Natural killer cell (primary cell): ENCODE measurements at regions not wholly inside any gene's neighbourhood (a gene's known extent, or its start where the extent isn't known, plus 50 kb on each side); places are given as distances from the start of the nearest gene placed in this dataset.

Source experiments
- ATAC-seq, 3 donors: fragments of 150-1000 bp in 2 of 3; fragments of 200-7000 bp in 1 of 3; cut with Tn5 transposase; 1 replicate in 1 of 3; 2 replicates in 2 of 3; pipeline ENCODE4 v1.10.0; 2021; ENCODE audit warnings: mild to moderate bottlenecking in 2 of 3, moderate library complexity in 2 of 3
- DNase-seq, 2 donors: peaks; one replicate each; pipeline versions ENCODE4 v3.0.0 to v3.0.0-alpha.2; 2013 to 2021; ENCODE audit warnings: mixed read lengths in 1 of 2
- H3K27ac ChIP-seq: one replicate; pipeline ENCODE4 v1.5.1; 2013; ENCODE audit warnings: mild to moderate bottlenecking, low read length
- H3K27me3 ChIP-seq: one replicate; pipeline ENCODE4 v1.6.1; 2013; ENCODE audit warnings: low read length; ENCODE audit not compliant: control insufficient read depth, insufficient read depth
- H3K36me3 ChIP-seq: one replicate; pipeline ENCODE4 v1.6.1; 2013; ENCODE audit warnings: low read length; ENCODE audit not compliant: control insufficient read depth, insufficient read depth
- H3K4me1 ChIP-seq: one replicate; pipeline ENCODE4 v1.6.1; 2013; ENCODE audit warnings: low read length; ENCODE audit not compliant: control insufficient read depth, insufficient read depth
- H3K4me3 ChIP-seq: one replicate; pipeline ENCODE4 v1.5.1; 2013; ENCODE audit warnings: low read length
- H3K9me3 ChIP-seq: one replicate; pipeline ENCODE4 v1.6.1; 2013; ENCODE audit warnings: low read length; ENCODE audit not compliant: control insufficient read depth, insufficient read depth
- H3K27ac Mint-ChIP-seq, 2 donors: one replicate each; pipeline ENCODE4 v1.8.0; 2022; ENCODE audit warnings: mild to moderate bottlenecking in 2 of 2, mixed read lengths in 2 of 2, moderate library complexity in 1 of 2
- H3K27me3 Mint-ChIP-seq, 2 donors: one replicate each; pipeline ENCODE4 v1.8.0; 2022; ENCODE audit warnings: low read depth in 2 of 2, mixed read lengths in 2 of 2
- H3K36me3 Mint-ChIP-seq: one replicate; pipeline ENCODE4 v1.8.0; 2022; ENCODE audit warnings: mixed read lengths
- H3K4me1 Mint-ChIP-seq, 2 donors: one replicate each; pipeline ENCODE4 v1.8.0; 2022; ENCODE audit warnings: mixed read lengths in 2 of 2
- H3K4me3 Mint-ChIP-seq: one replicate; pipeline ENCODE4 v1.8.0; 2022; ENCODE audit warnings: mild to moderate bottlenecking, moderate library complexity, mixed read lengths
- H3K9me3 Mint-ChIP-seq, 2 donors: one replicate each; pipeline ENCODE4 v1.8.0; 2022; ENCODE audit warnings: mixed read lengths in 2 of 2
- CTCF ChIP-seq: fragments of 200-600 bp; IDR thresholded peaks from one replicate; pipeline ENCODE4 v1.8.0; 2022; ENCODE audit warnings: antibody characterized with exemption
- WGBS: methylation state at CpG from one replicate; pipeline ENCODE4 v1.1.7; 2013; ENCODE audit warnings: missing lambda C conversion rate; ENCODE audit not compliant: insufficient coverage; 5-methylcytosine and 5-hydroxymethylcytosine counted together
- intact Hi-C: fragments of 100-400 bp; cut with micrococcal nuclease; formaldehyde crosslinking; loops from one replicate; pipeline ENCODE4 v1.14.2; 2022

GRCh38 chr1:30539884-30540283 is 183.5 kb downstream of the MATN1 start:
- Mint-ChIP-seq H3K9me3 (no peaks in the 10 kb centered on the region), H3K36me3 (no peaks in the 10 kb centered on the region), H3K27ac (no peak overlapping the region), H3K4me1 (no peaks in the 10 kb centered on the region), H3K27me3 (no peaks in the 10 kb centered on the region), H3K4me3 (no peak overlapping the region)
- Histone ChIP-seq H3K4me1 (no peaks in the 10 kb centered on the region), H3K27me3 (no peaks in the 10 kb centered on the region), H3K4me3 (no peak overlapping the region), H3K36me3 (no peaks in the 10 kb centered on the region), H3K9me3 (no peaks in the 10 kb centered on the region), H3K27ac (no peak overlapping the region)
- DNase-seq (no peak), ATAC-seq (no peak)
- WGBS, result 79% methylated on average over 4 of the region's 6 CpGs
- no peak for TF ChIP-seq CTCF
- intact Hi-C loops, result no loop called here

GRCh38 chr1:30538993-30539867 is 184.2 kb downstream of the MATN1 start:
- no peaks in the 10 kb centered on the region for H3K27me3 Mint-ChIP-seq
- no peak for DNase-seq
- 71% methylated on average over 8 of the region's 8 CpGs for WGBS
- no peak overlapping the region for H3K4me3 ChIP-seq
- H3K9me3 Mint-ChIP-seq, result no peaks in the 10 kb centered on the region
- H3K36me3 ChIP-seq, result no peaks in the 10 kb centered on the region
- no peaks in the 10 kb centered on the region for H3K4me1 ChIP-seq
- H3K36me3 Mint-ChIP-seq, result no peaks in the 10 kb centered on the region
- no peak overlapping the region for H3K27ac ChIP-seq
- no peaks in the 10 kb centered on the region for H3K4me1 Mint-ChIP-seq
- intact Hi-C loops, result no loop called here
- ATAC-seq, result no peak
- H3K9me3 ChIP-seq, result no peaks in the 10 kb centered on the region
- no peak overlapping the region for H3K27ac Mint-ChIP-seq
- H3K4me3 Mint-ChIP-seq, result no peak overlapping the region
- no peaks in the 10 kb centered on the region for H3K27me3 ChIP-seq
- TF ChIP-seq CTCF, result no peak

GRCh38 chr1:30538226-30538992 is 185.0 kb downstream of the MATN1 start:
- no peaks in the 10 kb centered on the region for H3K27me3 ChIP-seq
- no peaks in the 10 kb centered on the region for H3K36me3 ChIP-seq
- ATAC-seq (no peak), DNase-seq (no peak)
- intact Hi-C loops, result no loop called here
- no peaks in the 10 kb centered on the region for H3K27me3 Mint-ChIP-seq
- no peak overlapping the region for H3K4me3 Mint-ChIP-seq
- no peak overlapping the region for H3K4me3 ChIP-seq
- 80% methylated on average over 12 of the region's 12 CpGs for WGBS
- H3K9me3 ChIP-seq, result no peaks in the 10 kb centered on the region
- no peaks in the 10 kb centered on the region for H3K36me3 Mint-ChIP-seq
- H3K27ac ChIP-seq, result no peak overlapping the region
- H3K27ac Mint-ChIP-seq, result no peak overlapping the region
- no peaks in the 10 kb centered on the region for H3K4me1 Mint-ChIP-seq
- no peaks in the 10 kb centered on the region for H3K4me1 ChIP-seq
- no peaks in the 10 kb centered on the region for H3K9me3 Mint-ChIP-seq
- no peak for TF ChIP-seq CTCF
